HG03460 (cell line): ENCODE measurements at regions not wholly inside any gene's neighbourhood (a gene's known extent, or its start where the extent isn't known, plus 50 kb on each side); places are given as distances from the start of the nearest gene placed in this dataset.
"Not testable (repeated sequence)": the region's sequence is repeated elsewhere in the genome, so short reads cannot be mapped to it uniquely, and the experiment has no call there.

Experiments used
- ATAC-seq: cut with Tn5 transposase; IDR thresholded peaks from one replicate; pipeline ENCODE4 v1.9.1; 2021; ENCODE audit not compliant: unreplicated experiment

DNA sequence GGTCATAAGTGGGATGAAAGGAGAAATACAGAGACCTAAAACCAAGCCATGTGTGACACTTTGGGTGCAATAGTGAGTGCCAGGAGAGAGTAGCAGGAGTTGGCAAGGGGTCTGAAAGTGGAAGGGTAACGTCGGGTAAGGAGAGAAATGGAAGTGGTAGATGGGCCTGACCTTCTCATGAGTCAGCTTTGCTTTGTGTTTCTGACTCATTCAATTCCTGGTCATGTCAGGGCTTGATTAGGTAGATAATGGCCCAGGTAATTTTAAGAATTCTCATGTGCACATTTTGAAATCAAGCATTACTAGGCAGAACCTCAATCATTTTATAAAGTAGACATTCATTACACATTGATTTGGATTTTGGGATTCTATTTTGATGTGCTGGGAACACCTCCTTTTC is 262.5 kb downstream of the SOX2 start:
- ATAC-seq, result no peak

DNA sequence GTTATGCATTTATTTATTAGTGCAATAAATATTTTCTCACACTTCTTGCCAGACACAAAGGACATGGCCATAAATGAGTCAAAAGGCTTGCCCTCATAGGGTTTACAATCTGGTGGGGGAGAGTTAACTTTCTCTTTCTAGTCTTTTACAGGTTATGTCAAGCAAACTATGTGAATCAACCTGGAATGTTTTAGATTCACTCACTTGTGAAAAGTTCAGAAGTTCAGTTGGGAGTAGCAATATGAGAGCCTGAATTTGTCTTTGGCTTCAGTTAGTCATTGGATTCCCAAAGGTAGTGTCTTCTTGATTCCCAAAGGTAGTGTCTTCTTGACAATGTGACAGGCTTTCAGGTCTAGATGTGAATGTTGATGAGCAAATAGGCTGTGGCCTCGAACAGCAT is 264.8 kb downstream of the SOX2 start:
- ATAC-seq, result no peak

DNA sequence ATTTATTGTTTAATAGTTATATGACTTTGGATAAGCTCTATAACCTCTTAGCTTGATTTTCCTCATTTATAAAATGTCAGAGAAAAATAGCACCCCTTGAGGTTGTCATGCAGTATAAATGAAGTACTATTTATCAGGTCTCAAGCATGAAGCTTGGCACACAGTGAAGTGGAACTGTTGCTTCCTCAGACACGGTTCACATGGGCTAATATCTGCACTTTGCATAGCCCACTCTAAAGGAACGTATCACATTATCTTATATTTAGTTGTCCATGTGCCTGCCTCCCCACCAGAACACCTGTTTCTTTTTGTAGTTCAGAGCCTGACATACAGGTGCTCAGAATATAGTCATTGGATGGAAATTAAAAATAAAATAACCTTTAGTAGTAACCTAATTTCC is 273.7 kb downstream of the SOX2 start:
- no peak for ATAC-seq

DNA sequence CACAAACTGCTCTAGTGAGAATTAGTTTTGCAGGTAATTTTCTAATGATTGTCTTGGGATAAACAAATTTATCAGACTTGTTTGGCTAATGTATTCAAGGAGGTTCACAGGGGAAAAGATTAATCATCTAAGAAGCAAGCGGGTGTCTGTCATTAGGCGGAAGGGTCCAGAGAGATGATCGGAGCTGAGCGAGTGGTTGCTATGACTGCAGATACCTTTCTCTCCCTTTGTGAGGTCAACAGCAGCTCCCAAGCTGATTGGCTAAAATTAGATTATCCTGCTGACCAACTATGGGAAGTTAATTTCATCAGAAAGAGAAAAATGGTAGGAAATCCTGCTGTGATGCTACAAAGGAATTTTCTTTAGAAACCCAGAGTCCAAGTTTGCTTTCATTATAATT is 276.0 kb downstream of the SOX2 start:
- no peak for ATAC-seq

DNA sequence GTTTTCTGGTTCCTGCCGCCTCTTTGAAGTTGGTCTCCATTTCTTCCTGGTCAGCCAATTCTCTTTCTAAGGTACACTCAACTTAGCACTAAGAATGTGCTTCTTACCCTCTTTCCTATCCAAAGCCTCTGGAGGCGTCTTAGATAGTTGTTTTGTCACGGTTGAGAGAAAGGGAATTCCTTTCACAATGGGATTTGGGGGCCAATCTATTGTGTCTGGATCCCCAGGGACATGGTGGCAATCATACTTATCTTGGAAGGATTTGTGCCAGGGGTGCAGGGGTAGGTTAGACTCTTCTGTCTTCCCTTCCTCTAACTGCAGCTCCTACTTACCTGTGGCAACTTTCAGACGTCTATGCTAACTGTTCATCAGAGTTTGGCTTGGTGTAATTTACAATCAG is 287.1 kb downstream of the SOX2 start:
- no peak for ATAC-seq

DNA sequence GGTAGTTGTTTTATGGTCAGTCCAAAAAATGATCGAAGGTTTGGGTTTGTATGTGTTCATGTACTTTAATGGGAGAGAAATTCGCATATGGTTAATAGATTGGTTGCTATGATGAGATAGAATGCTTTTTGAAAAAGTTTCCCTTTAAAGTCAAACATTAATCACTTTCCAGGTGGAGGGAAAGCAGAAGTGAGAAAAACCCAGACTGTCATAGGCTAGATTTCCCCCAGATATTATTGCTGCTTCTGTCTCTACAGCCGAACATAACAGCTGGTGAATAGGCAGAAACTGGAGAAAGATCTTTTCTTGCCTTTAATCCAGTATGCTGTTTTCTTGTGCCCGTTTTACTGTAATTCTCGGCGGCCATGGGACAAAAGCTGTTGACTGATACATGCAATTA is 287.6 kb downstream of the SOX2 start:
- no peak for ATAC-seq

DNA sequence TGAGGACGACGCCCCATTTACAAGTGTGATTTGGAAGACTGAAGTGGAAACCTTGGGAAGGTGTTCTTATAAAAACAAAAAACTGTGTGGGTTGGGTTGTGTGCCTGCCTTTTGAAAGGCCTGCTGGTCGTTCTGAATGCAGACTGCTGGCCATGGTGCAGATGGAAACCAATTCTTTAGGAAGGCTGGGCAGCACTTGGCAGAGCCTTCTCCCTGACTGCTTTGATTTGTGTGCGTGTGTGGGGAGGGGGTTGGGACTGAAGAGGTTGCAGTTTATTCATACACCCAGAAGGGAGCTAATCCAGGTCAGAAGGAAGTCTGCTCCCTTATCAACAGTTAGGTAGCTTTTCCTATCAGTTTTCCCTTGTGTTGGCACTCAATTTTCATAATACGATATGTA is 288.7 kb downstream of the SOX2 start:
- ATAC-seq, result no peak

DNA sequence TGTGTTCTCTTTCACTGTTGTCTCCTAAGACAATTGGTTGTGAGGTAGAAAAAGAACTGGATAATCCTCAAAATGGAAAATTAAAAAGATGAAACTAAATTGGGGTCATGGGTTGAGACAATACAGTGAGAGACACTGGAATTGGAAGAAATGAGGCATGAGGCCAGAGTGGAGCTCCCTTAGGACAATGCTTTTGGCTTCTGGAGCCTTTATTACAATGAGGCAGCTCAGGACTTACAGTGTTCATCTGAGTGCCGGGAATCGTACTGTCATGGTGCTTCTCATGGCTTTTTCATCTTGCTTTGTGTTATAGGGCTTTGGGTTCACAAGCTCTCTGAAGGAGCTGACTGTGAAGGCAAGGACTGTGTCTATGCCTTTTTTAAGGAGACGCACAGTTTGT is 293.5 kb downstream of the SOX2 start:
- no peak for ATAC-seq

DNA sequence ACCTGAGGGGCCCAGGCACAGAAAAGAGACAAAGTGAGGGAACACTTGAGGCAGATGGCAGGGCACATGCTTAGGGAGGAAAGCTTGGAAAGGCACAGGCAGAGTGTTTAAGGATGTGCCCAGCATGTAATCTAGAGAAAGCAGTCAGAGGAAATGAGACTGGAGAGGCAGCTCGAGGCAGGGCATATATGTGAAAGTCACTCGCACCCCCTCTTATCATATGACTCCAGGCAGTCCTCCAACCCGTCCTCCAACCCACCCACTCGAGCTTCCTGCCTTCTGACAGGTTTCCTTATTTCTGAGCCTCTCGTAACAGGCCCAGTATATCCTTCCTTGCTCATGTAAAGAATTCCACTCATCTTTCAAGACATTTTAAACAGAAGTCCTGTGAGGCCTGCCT is 294.0 kb downstream of the SOX2 start:
- ATAC-seq, result no peak

DNA sequence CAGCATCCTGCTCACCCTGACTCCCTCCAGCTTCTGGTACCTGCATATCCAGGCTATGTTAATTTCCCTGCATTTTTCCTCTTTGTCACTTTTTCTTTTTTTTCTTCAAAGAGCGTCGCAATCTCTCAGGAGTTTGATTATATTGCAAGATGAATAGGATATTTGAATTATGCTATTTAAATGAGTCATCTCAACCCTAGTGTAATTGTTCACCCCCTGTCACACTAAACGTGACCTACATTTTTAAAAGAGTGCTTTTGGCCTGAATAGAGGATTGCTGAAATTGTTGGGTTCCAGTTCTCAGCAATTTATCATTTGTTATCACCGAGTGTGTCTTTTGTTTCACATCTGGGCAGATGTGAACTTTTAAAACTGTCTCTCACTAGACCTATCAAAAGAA is 294.7 kb downstream of the SOX2 start:
- no peak for ATAC-seq

DNA sequence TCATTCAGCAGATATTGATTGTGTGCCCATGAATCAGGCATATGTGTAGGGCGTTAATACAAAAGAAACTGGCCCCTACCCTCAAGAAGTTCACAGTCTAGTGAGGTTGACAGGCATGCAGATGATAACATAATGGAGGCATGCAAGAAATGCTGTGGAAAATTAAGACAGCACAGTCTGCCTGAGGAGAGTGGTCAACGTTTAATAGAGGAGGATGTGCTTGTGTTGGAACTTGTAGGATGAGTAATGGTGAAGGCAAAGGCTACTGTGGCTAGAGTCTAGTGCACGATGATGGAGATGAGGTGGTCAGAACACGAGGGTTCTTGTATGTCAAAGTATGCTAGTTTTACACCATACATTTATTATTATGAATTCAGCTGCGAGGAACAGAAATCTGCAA is 295.7 kb downstream of the SOX2 start:
- ATAC-seq, result no peak

DNA sequence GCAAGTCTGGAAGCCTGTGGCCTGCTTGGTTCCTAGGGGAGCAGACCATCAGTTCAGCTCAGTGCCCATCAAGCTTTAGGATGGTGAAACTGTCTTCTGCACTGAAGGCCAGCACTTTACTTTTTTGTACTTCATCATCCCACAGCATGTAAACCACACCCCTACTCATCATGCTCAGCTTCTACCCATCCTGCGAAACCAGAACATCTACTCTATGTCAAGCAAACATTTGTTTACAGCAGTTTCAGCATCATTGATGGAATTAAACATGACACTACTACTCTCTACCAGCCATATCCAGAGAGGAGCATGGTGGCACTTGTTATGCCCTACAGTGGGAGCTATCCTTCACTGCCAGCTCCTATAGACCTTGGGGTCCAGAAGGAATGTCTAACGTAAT is 306.6 kb downstream of the SOX2 start:
- ATAC-seq, result no peak

DNA sequence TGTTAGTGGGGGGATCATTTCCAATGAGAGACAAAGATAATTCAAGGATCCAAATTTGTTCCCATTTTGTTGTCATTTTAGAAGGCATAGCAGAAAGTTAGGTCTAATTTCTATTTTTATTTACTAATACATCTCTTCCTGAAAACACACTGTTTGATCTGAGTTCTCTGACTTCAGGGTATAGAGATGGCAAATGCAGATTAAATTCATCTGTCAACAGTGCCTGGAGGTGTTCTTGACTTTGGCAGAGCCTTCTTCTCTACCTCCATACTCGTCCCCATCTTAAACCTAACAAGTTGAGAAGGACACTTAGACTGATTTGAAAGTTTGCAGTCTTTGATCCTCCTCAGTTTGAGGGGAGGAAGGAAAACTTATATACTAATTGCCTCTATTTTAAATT is 308.2 kb downstream of the SOX2 start:
- no peak for ATAC-seq

DNA sequence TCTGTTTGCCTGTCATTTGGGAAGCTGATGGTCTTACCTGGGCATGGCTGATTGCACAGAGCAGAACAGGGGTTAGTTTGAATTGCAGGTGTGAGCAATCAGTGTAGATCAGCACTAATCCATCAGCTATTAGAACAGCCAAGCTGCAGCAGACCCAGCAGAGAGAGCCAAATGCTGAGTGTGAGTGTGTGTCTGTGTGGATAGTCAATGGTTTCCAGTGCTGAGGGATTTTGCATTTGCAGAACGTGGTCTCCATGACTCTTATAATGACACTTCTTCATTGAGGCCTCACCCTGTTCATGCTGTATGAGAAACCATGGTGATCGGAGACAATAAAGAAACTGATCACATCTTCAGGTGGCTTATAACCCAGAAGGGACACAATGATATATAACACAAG is 312.1 kb downstream of the SOX2 start:
- no peak for ATAC-seq

DNA sequence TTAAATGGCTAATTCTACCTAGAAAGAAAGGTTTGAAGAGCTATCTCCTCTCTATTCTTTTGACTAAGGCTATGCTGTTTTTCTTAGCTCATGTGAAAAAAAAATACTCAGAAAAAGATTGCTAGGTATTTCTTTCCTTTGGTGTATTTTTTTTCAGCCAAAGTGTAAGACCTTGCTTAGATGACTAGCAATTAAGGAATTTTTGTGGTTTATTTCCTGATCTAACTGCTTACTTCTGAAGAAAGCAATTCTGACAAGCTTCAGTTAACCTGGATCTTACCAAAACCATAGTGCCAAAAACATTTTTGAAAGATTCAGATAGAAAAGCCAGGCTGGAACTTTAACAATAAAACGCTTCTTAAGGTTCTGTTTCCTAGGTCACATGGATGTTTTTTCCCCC is 315.6 kb downstream of the SOX2 start:
- no peak for ATAC-seq

DNA sequence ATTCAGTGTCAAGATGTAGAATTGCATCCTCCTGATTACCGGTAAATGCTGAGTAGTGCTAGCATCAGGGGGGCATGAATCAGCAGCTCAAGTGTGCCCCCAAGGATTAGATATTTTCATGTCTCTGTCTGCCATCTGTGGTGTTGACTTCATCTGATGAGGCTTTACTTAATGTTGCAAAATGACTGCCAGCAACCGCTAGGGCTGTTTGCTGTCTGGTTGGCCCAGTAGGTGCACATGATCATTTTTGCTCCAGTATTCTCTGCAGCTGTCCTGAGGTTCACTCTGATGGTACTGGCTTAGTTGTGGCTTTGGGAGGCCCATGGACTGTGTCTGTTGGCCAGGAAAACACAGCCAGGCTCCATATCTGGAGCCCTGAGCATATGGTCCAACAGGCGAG is 316.4 kb downstream of the SOX2 start:
- no peak for ATAC-seq

DNA sequence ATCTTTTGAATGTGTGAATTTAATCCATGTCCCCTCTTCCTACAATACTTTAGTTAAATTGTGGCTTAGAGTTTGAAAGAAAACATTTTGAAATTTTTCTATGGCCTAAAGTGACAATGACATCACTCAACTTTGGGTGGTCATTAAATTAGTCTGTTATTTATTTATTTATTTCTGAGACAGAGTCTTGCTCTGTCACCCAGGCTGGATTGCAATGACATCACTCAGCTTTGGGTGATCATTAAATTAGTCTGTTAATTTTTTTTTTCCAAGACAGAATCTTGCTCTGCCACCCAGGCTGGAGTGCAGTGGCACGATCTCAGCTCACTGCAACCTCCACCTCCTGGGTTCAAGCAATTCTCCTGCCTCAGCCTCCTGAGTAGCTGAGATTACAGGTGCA is 322.5 kb downstream of the SOX2 start:
- ATAC-seq, result not testable (repeated sequence)

DNA sequence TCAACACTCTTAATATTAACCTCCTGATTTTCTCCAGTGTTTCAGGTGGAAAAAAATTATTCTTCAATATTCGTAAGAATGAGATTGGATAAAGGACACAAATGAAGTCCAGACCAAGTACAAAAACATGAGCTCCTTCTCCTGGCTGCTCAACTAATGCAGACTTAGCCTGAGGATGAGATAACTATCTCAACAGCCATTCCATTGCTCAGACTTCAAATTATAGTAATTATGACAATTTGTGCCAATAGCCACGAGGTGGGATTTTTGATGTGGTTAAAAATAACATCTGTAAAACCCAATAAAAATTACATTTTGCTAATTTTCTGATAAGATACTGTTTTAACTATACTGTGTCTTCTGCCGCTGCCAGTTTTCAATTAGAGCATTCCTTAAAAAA is 323.6 kb downstream of the SOX2 start:
- ATAC-seq, result no peak

DNA sequence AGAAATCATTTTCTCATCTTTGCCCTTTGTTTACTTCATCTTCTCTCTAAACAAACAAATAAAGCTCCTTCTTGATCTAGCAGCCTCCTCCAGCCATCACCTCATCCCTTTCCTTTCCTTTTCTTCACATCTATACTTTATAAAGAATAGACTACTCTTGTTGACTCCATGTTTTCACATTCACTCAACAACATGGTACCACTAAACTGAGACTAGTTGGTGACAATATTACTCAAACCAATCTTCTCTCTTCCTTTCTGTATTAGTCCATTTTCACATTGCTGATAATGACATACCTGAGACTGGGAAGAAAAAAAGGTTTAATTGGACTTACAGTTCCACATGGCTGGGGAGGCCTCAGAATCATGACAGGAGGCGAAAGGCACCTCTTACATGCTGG is 324.7 kb downstream of the SOX2 start:
- no peak for ATAC-seq

DNA sequence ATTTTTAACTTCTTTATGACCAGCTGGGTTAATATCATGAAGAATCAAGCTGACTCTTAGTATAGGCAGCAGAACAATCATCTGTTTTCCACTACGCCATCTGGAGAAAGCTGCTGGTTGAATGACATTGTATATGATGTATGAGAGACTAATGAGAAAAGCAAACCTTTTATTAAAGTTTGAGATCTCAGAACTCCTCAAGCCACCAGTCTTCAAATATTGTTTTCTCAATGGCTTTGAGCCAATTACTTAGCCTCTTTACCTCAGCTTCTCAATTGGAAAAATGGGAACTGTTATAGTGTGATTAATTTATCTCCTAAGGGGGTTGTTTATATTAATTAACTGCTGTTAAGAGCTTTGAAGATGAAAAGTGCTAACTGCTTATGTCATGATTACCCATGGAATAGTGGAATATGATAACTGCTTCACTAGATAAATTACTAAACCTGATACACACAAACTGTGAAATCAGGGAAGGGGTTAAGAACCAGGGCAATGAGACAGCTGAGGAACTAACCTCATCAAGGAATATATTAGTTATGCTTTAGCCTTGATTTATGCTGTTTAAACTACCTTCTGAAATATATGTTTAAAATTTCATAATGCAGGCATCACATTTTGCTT is 330.1 kb downstream of the SOX2 start:
- ATAC-seq, result no peak

DNA sequence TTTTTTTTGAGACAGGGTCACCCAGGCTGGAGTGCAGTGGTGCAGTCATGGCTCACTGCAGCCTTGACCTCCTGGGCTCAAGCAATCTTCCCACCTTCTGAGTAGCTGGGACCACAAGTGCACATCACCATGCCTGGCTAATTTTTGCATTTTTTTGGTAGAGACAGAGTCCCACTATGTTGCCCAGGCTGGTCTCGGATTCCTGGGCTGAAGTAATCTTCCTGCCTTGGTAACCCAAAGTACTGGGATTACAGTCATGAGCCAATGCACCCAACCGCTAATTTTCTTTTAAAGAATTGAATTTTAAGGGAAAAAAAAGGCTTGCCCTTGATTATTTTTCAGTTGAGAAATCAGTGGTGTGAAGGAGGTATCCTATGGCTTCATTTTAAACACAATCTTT is 334.0 kb downstream of the SOX2 start:
- no peak for ATAC-seq

DNA sequence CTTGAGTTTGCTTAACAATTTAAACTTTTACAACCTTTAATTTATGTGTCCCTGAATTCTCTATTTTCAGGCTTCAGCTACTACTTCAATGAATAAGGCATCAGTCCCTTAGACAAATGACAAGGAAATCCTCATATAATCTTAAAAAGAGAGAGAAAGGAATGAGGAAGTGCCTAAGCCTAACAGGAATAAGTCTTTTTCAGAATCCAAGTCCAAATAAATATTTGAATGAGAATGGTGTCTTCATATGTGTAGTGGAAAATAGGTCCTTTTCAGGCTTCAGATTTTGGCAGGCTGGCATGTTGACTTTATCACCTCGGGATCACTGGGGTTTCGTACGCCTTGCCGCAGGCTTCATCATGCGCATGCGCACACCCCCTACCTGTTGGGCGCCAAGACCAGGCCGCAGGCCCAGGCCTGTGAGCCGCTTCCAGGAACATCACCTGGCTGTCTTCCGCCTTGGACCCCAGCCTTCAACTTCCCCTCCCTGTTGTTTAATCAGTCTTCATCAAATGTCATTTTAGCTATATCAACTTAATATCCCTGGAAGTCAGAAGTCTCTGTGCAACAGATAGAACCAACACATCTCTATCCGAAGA is 334.5 kb downstream of the SOX2 start:
- no peak for ATAC-seq

DNA sequence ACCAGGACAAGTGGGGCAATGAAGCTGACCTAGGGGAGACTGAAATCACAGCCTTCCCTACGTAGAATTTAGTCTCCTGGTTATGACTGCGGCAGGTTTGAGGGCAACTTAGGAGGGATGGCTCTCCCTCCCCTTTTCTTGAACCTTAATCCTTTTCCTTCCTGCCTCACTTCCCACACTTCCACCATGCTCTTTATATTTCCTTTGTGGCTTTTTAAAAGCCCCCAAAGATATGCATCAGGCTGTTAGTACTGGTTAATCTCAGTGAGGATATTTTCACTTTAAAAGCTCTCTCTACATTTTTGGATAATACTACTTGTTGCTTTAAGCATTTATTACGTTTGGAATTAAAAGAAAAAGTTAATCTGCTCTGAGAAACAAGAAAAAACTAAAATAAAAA is 339.2 kb downstream of the SOX2 start:
- ATAC-seq, result no peak
